HL-60 (cell line): ENCODE measurements at regions not wholly inside any gene's neighbourhood (a gene's known extent, or its start where the extent isn't known, plus 50 kb on each side); places are given as distances from the start of the nearest gene placed in this dataset.

ENCODE experiments used
- DNase-seq, 2 experiments: peaks; one replicate each; pipeline ENCODE4 v3.0.0-alpha.2; 2010 to 2020; ENCODE audit warnings: low read depth in 1 of 2, low spot score in 1 of 2
- H3K27ac ChIP-seq: fragments of 250-450 bp; sonication (Bioruptor Pico); replicated peaks from 2 replicates; pipeline ENCODE4 v1.5.1; 2020; ENCODE audit warnings: mild to moderate bottlenecking, moderate library complexity
- H3K27me3 ChIP-seq: fragments of 250-450 bp; sonication (Bioruptor Pico); 2 replicates; pipeline ENCODE4 v1.5.1; 2021; ENCODE audit warnings: mild to moderate bottlenecking, moderate library complexity; ENCODE audit not compliant: insufficient read depth, poor library complexity, severe bottlenecking
- H3K4me3 ChIP-seq: replicated peaks from 2 replicates; pipeline ENCODE4 v1.5.1; 2011; ENCODE audit warnings: mild to moderate bottlenecking, control low read depth, low read length; ENCODE audit not compliant: insufficient read depth
- GABPA ChIP-seq: IDR thresholded peaks from 2 replicates; pipeline ENCODE4 v1.6.1; 2012; ENCODE audit warnings: low read depth
- POLR2AphosphoS5 ChIP-seq: IDR thresholded peaks from 2 replicates; pipeline ENCODE4 v1.6.1; 2012; ENCODE audit warnings: low read depth
- SPI1 ChIP-seq: IDR thresholded peaks from 2 replicates; pipeline ENCODE4 v1.6.1; 2012; ENCODE audit warnings: low read depth, mild to moderate bottlenecking, borderline replicate concordance
- TF ChIP-seq, protein P1 (sequence below): IDR thresholded peaks from 2 replicates; pipeline ENCODE4 v1.6.1; 2012; ENCODE audit warnings: low read depth; ENCODE audit not compliant: insufficient replicate concordance
- TF ChIP-seq, protein P2 (sequence below): IDR thresholded peaks from one replicate; pipeline ENCODE4 v1.5.1; 2011; ENCODE audit warnings: low read length, control low read depth, inconsistent platforms; ENCODE audit not compliant: insufficient read depth

DNA sequence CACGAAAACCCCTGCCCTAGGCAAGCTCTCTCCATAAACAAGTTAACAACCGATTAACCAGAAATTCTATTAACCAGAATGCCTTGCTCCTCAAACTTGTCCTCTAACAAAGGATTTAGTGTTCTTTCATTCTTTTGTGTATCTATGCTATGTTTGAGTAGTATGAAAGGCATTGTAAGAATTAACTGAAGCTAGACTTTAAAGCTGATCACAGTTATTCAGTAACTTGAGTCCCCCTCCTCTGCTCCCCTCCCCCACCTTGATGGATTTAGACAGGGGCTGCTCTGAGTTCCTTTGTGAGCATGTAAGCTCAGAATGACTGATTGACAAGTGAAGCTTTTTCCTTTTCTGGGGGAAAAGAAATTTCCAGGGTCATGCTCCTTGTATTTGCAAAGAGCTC is 257.6 kb downstream of the TTLL7 start:
- Histone ChIP-seq H3K27me3 (no peaks in the 10 kb centered on the region), H3K27ac (no peak overlapping the region), H3K4me3 (no peak overlapping the region)
- TF ChIP-seq, protein P1, sequence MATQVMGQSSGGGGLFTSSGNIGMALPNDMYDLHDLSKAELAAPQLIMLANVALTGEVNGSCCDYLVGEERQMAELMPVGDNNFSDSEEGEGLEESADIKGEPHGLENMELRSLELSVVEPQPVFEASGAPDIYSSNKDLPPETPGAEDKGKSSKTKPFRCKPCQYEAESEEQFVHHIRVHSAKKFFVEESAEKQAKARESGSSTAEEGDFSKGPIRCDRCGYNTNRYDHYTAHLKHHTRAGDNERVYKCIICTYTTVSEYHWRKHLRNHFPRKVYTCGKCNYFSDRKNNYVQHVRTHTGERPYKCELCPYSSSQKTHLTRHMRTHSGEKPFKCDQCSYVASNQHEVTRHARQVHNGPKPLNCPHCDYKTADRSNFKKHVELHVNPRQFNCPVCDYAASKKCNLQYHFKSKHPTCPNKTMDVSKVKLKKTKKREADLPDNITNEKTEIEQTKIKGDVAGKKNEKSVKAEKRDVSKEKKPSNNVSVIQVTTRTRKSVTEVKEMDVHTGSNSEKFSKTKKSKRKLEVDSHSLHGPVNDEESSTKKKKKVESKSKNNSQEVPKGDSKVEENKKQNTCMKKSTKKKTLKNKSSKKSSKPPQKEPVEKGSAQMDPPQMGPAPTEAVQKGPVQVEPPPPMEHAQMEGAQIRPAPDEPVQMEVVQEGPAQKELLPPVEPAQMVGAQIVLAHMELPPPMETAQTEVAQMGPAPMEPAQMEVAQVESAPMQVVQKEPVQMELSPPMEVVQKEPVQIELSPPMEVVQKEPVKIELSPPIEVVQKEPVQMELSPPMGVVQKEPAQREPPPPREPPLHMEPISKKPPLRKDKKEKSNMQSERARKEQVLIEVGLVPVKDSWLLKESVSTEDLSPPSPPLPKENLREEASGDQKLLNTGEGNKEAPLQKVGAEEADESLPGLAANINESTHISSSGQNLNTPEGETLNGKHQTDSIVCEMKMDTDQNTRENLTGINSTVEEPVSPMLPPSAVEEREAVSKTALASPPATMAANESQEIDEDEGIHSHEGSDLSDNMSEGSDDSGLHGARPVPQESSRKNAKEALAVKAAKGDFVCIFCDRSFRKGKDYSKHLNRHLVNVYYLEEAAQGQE: no peak
- TF ChIP-seq, protein P2, sequence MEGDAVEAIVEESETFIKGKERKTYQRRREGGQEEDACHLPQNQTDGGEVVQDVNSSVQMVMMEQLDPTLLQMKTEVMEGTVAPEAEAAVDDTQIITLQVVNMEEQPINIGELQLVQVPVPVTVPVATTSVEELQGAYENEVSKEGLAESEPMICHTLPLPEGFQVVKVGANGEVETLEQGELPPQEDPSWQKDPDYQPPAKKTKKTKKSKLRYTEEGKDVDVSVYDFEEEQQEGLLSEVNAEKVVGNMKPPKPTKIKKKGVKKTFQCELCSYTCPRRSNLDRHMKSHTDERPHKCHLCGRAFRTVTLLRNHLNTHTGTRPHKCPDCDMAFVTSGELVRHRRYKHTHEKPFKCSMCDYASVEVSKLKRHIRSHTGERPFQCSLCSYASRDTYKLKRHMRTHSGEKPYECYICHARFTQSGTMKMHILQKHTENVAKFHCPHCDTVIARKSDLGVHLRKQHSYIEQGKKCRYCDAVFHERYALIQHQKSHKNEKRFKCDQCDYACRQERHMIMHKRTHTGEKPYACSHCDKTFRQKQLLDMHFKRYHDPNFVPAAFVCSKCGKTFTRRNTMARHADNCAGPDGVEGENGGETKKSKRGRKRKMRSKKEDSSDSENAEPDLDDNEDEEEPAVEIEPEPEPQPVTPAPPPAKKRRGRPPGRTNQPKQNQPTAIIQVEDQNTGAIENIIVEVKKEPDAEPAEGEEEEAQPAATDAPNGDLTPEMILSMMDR: no peak
- TF ChIP-seq GABPA (no peak), POLR2AphosphoS5 (no peak), SPI1 (no peak)
- DNase-seq: no peak

- H3K27ac ChIP-seq: no peak overlapping the region
- no peaks in the 10 kb centered on the region for H3K27me3 ChIP-seq
- DNase-seq: no peak
- no peak overlapping the region for H3K4me3 ChIP-seq
- no peak for TF ChIP-seq SPI1
- no peak for TF ChIP-seq POLR2AphosphoS5
- TF ChIP-seq, protein P1: no peak
- TF ChIP-seq, protein P2: no peak
- no peak for TF ChIP-seq GABPA
Observed at GRCh38 chr1:83735526-83735925, 263.4 kb downstream of the TTLL7 start.

- TF ChIP-seq, protein P2: no peak
- TF ChIP-seq SPI1: no peak
- H3K27ac ChIP-seq: no peak overlapping the region
- no peaks in the 10 kb centered on the region for H3K27me3 ChIP-seq
- no peak overlapping the region for H3K4me3 ChIP-seq
- no peak for DNase-seq
Observed at GRCh38 chr1:83734420-83734819, 264.5 kb downstream of the TTLL7 start.

GRCh38 chr1:83725735-83726360 is 273.1 kb downstream of the TTLL7 start:
- H3K4me3 ChIP-seq: no peak overlapping the region
- H3K27ac ChIP-seq: no peak overlapping the region
- TF ChIP-seq SPI1 (no peak), POLR2AphosphoS5 (no peak), GABPA (no peak)
- TF ChIP-seq, protein P1: no peak
- TF ChIP-seq, protein P2: no peak
- no peak for DNase-seq
- H3K27me3 ChIP-seq: no peaks in the 10 kb centered on the region
